Activated T-cell treated with anti-CD3 and anti-CD28 coated beads, Interleukin-2, amount 50 U/mL, for 24 hours (primary cell): ENCODE measurements at regions not wholly inside any gene's neighbourhood (a gene's known extent, or its start where the extent isn't known, plus 50 kb on each side); places are given as distances from the start of the nearest gene placed in this dataset.

ENCODE experiments used
- DNase-seq: peaks from one replicate; pipeline ENCODE4 v3.0.0-alpha.2; 2020
- H3K27ac Mint-ChIP-seq: 2 replicates; pipeline ENCODE4 v1.8.0; 2020; ENCODE audit warnings: mild to moderate bottlenecking, mixed read lengths
- H3K27me3 Mint-ChIP-seq: 2 replicates; pipeline ENCODE4 v1.8.0; 2020; ENCODE audit warnings: mixed read lengths
- H3K36me3 Mint-ChIP-seq: 2 replicates; pipeline ENCODE4 v1.8.0; 2020; ENCODE audit warnings: low read depth, mixed read lengths
- H3K4me1 Mint-ChIP-seq: 2 replicates; pipeline ENCODE4 v1.8.0; 2020; ENCODE audit warnings: low read depth, mixed read lengths
- H3K4me3 Mint-ChIP-seq: 2 replicates; pipeline ENCODE4 v1.8.0; 2020; ENCODE audit warnings: mild to moderate bottlenecking, moderate library complexity, mixed read lengths
- H3K9me3 Mint-ChIP-seq: 2 replicates; pipeline ENCODE4 v1.8.0; 2020; ENCODE audit warnings: mixed read lengths

DNA sequence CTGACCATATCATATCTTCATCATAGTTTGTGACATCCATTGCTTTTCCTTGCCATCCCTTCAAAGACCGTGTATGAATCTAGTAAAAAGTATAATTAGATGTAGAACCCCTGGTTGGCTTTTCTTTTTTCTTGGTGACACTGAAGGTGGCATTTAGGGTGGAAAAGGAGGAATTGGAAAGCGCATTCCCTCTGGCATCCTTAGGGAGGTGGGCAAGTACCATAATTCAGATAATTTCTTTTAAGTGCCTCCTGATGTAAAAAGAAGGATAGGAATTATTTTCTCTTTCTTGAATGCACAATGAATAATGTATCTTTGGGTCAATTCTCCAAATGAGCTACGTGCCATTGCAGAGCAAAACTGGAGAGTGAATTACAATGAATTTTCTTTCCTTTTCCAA lies 73.2 kb upstream of the SMARCA2 start:
- H3K4me1 Mint-ChIP-seq = peaks cover 3% of the 10 kb centered on the region
- H3K4me3 Mint-ChIP-seq = no peak overlapping the region
- no peak for DNase-seq
- no peaks in the 10 kb centered on the region for H3K36me3 Mint-ChIP-seq
- H3K27ac Mint-ChIP-seq = no peak overlapping the region
- H3K9me3 Mint-ChIP-seq = no peaks in the 10 kb centered on the region
- H3K27me3 Mint-ChIP-seq = peaks cover 8% of the 10 kb centered on the region

DNA sequence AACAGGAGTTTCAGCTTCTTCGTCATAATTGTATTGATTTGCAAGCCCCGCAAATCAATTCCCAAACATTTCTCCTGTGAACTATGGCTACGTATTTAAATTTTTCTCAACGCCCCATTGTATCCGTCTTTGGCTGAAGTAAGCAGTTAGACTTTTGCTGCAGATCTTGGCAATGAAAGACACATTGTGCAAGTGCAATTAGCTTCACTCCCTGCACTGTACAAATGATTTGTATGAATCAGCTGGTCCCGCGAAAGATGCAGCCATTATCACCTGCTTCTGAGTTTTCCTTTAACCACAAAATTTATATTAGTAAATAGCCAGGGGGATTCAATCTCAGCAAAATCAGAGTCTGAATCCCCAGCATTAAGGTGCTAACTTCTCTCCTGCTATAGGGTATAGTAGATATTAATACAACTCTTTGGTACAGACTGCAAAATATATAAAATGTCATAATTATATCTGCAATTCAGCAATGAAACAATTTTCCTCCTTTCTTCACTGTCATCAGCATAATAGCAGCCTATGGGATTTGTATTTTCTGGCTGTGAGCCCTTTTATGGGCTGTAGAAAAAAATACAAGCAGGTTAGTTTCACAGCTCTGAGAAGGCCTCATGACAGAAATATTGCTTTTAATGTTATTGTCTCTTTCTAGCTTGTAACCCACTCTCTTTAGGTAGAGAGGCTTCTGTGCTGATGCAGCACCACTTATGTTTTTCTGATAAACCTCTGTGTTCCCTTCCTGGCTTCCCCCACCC lies 68.4 kb upstream of the SMARCA2 start:
- H3K4me1 Mint-ChIP-seq = no peaks in the 10 kb centered on the region
- no peaks in the 10 kb centered on the region for H3K27me3 Mint-ChIP-seq
- no peak overlapping the region for H3K4me3 Mint-ChIP-seq
- no peaks in the 10 kb centered on the region for H3K9me3 Mint-ChIP-seq
- H3K36me3 Mint-ChIP-seq = no peaks in the 10 kb centered on the region
- no peak for DNase-seq
- H3K27ac Mint-ChIP-seq = no peak overlapping the region

DNA sequence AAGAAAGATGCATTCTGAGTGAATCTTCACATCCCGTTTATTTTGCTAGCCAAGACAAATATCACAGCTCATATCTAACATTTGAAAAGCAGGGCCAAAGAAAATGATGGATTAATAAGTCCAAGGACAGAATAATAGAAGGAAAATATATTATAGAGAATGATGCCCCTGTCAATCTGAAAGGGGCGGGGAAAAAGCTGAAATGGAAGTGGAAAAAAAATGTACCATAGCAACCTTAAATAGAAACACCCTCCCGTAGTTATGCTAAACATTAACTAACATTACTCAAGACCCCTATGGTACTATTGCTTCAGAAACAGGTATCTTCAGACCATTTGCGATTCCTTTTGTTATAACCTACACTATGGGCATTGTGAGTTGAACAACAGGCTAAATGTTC lies 67.7 kb upstream of the SMARCA2 start:
- no peak overlapping the region for H3K27ac Mint-ChIP-seq
- no peak for DNase-seq
- H3K27me3 Mint-ChIP-seq = no peaks in the 10 kb centered on the region
- H3K9me3 Mint-ChIP-seq = no peaks in the 10 kb centered on the region
- H3K4me1 Mint-ChIP-seq = no peaks in the 10 kb centered on the region
- no peak overlapping the region for H3K4me3 Mint-ChIP-seq
- H3K36me3 Mint-ChIP-seq = no peaks in the 10 kb centered on the region

DNA sequence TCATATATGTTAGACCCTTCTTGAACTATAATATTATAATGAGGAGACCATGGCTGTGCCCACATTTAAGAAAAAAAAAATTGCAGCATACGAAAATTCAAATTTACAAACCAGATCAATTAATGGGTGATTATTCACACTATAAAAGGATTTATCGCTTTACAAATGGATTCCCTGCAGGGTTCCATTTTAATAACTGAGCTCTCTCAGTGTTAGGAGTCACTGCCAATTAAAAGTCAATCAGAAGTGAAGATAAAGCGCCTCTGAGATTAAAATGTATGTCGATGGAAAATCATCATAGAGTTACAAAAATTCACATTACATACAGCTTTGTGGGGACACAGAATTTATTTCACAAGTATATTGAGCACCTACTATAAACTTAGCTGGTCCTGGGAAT lies 66.6 kb upstream of the SMARCA2 start:
- Mint-ChIP-seq H3K27ac (no peak overlapping the region), H3K27me3 (no peaks in the 10 kb centered on the region), H3K4me3 (no peak overlapping the region), H3K9me3 (no peaks in the 10 kb centered on the region), H3K4me1 (no peaks in the 10 kb centered on the region), H3K36me3 (no peaks in the 10 kb centered on the region)
- DNase-seq = no peak

DNA sequence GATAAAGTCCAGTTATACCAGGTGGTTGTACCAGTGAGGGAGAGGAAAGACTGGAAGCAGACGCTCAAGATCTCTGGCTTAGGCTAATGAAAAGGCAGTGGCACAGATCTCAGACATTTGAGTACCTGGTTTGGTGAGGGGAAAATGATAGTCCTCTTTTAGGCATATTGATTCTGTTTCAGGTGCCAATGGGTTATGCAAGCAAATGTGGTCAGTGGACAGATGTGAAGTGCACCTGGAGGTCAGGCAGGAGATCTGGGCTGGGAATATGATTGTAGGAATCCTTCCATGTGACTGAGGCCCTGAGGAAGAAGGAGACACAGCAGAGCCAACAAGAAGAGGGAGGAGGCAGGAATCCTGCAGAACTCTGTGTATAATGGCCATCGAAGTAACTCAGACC lies 63.7 kb upstream of the SMARCA2 start:
- H3K27me3 Mint-ChIP-seq = no peaks in the 10 kb centered on the region
- no peaks in the 10 kb centered on the region for H3K36me3 Mint-ChIP-seq
- H3K4me1 Mint-ChIP-seq = no peaks in the 10 kb centered on the region
- H3K9me3 Mint-ChIP-seq = no peaks in the 10 kb centered on the region
- H3K4me3 Mint-ChIP-seq = no peak overlapping the region
- DNase-seq = no peak
- H3K27ac Mint-ChIP-seq = no peak overlapping the region

DNA sequence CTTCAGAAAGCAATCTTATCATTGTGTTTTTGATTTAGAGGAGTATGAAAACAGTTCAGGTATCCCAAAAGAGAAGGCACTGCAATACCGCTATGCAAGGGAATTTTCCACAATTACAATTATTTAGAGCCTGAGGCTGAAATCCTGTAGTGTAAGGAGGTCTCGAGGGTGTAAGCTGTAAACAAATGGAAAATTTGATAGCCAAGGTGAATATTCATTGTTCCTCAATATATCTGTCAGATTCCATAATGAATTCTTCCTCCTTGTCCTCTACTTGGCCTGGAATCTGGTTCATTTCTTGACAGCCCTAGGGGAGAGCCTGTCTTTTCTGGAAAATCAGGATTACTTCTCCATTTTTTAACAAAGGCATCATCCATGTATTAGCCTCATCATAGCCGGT lies 63.1 kb upstream of the SMARCA2 start:
- Mint-ChIP-seq H3K4me1 (no peaks in the 10 kb centered on the region), H3K27ac (no peak overlapping the region), H3K4me3 (no peak overlapping the region), H3K9me3 (no peaks in the 10 kb centered on the region), H3K27me3 (no peaks in the 10 kb centered on the region), H3K36me3 (no peaks in the 10 kb centered on the region)
- no peak for DNase-seq

DNA sequence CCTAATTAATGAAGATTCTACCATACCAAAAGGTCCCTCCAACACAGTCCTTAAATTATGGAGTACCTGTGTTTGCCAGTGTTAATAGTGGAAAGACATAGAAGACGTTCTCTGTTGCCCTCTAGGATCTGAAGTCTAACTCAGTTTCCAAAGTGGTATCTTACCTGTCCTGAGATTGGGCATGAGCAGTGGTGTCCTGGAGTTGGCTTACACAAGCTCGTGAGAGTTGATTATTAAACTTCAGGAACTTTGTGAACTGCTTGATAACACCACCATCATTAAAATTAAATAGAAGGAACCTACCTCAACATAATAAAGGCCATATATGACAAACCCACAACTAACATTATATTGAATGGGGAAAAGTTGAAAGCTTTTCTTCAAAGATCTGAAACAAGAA lies 60.9 kb upstream of the SMARCA2 start:
- Mint-ChIP-seq H3K4me3 (no peak overlapping the region), H3K4me1 (no peaks in the 10 kb centered on the region), H3K36me3 (no peaks in the 10 kb centered on the region), H3K27ac (no peak overlapping the region), H3K9me3 (no peaks in the 10 kb centered on the region), H3K27me3 (no peaks in the 10 kb centered on the region)
- DNase-seq = no peak

DNA sequence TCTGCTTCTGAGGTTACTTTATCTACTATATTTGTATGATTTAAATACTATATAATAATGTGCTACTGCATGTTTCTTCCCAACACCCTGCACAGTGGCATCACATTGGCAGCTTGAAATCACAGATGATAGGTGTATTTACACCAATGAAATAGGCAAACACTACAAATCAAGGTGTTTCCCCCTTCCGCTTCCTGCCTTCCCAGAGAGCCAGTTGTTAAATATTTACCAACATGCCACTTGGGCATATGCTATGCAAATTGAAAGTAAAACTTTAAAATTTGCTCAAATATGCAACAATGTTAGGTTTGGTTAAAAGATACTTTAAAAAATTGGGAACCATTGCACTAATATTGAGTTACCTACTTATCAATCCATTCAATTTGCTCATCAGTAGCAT lies 58.2 kb upstream of the SMARCA2 start:
- Mint-ChIP-seq H3K27me3 (no peaks in the 10 kb centered on the region), H3K4me1 (no peaks in the 10 kb centered on the region), H3K9me3 (no peaks in the 10 kb centered on the region), H3K27ac (no peak overlapping the region), H3K4me3 (no peak overlapping the region), H3K36me3 (no peaks in the 10 kb centered on the region)
- DNase-seq = no peak

DNA sequence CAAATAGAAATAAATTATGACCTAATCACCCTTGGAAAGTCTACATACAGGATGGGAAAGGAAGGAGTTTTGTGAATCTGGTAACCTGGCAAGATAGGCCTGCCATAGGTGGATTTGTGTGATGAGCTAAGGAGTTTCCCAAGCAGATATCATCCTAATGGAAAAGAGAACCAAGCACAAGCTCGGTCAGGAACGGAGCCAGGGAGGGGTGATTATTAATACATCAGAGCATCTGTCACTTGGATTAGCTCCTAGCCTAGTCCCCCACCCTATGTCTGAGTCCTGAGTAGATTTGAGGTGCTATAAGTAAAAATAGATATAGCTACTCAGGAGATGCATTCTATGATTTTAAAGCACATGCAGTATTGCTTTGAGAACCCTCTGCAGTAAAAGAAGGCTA lies 57.3 kb upstream of the SMARCA2 start:
- H3K36me3 Mint-ChIP-seq = no peaks in the 10 kb centered on the region
- no peaks in the 10 kb centered on the region for H3K9me3 Mint-ChIP-seq
- no peaks in the 10 kb centered on the region for H3K27me3 Mint-ChIP-seq
- no peak overlapping the region for H3K4me3 Mint-ChIP-seq
- no peak for DNase-seq
- H3K4me1 Mint-ChIP-seq = no peaks in the 10 kb centered on the region
- H3K27ac Mint-ChIP-seq = no peak overlapping the region

DNA sequence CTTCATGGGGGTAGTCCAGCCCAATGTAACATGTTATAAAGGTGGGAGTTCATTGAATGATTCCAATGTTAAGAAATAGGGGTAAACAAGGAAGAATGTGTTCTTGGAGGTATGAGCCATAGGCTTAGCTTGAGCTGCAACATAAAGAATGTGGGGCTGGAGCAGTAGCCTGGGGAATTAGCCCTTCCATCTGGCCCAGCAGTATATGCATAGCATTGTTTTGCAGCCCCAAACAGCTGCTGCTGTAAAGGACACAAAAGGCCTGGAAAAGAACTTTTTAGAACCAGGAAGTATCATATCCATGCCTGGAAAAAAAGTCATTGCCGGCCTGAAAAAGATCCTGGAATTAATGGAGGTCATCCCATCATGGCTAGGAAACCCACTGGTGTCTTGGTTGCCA lies 55.8 kb upstream of the SMARCA2 start:
- Mint-ChIP-seq H3K9me3 (no peaks in the 10 kb centered on the region), H3K4me3 (no peak overlapping the region), H3K36me3 (no peaks in the 10 kb centered on the region), H3K27me3 (no peaks in the 10 kb centered on the region), H3K4me1 (no peaks in the 10 kb centered on the region), H3K27ac (no peak overlapping the region)
- DNase-seq = no peak

DNA sequence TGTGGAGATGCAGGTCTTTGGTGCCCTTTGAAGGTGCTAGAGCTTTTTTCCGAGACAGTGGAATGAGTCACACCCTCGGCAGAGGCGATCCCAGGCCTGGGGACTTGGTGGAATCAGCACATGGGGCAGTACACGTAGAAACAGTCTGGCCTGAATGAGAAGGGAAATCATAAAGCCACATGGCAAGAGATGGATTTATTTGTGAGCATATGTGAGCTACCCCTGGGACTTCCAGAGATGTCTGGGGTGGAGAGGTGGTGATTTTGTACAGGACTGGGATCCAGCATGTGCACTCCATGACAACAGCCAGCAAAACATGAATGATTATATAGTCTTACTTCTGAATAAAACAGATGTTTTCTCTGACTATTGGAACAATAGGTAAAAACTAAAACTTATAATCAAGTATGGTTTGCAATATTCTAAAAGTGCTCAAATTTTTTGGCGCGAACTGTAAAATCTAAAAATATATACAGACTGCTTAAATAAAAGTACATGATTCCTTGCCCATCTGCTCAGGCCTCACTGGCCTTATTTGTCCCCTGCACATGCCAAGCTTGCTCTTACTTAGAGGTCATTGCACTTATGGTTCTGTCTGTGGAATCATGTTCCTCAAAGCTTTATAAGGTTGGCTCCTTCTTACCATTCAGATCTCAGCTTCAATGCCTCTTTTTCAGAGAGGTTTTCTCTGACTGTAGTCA lies 54.7 kb upstream of the SMARCA2 start:
- Mint-ChIP-seq H3K27ac (no peak overlapping the region), H3K27me3 (peaks cover 2% of the 10 kb centered on the region), H3K4me1 (no peaks in the 10 kb centered on the region), H3K36me3 (no peaks in the 10 kb centered on the region), H3K9me3 (no peaks in the 10 kb centered on the region), H3K4me3 (no peak overlapping the region)
- DNase-seq = no peak

DNA sequence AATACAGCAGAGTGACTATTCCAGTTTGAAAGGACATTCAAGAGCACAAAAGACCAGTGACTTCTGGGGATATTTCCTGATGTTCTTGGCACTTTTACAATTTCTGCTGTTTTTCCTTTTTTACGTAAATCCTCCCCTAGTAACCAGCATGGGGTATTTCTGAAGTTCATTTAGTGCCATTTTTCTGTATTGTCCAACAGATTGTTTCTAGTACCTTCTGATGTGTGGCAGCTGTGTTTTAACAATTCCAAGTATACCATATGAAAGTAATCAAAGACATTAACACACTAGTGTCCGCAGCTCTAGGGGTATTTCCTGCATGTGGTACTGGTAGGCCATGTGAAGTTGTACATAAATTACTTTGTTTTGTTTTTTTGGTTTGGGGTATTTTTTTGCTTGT lies 53.0 kb upstream of the SMARCA2 start:
- H3K27me3 Mint-ChIP-seq = peaks cover 4% of the 10 kb centered on the region
- H3K36me3 Mint-ChIP-seq = no peaks in the 10 kb centered on the region
- H3K27ac Mint-ChIP-seq = no peak overlapping the region
- H3K4me1 Mint-ChIP-seq = no peaks in the 10 kb centered on the region
- DNase-seq = no peak
- no peaks in the 10 kb centered on the region for H3K9me3 Mint-ChIP-seq
- H3K4me3 Mint-ChIP-seq = no peak overlapping the region

DNA sequence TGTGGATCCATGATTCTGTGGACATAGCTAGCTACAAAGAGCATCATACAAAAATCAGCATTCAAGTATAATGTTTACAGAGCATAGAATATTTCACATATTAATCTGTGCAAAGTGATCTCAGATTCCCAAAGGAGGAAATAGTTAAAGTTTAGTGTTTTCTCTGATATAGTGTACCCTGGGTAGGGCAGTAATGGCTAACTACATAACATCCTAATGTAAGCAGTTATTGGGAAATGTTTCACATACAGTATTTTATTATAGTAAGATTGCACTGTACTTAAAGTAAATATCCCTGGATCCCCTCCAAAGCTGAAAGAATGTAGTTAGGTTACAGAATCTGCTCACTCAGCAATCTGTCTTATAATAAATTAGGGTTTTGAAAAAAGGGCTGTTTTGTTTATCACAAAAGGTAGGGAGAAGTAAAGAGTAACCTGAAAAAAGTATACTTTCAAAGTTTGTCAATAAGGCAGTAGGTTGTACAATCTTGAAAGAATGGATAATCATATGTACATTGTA lies 52.5 kb upstream of the SMARCA2 start:
- peaks cover 4% of the 10 kb centered on the region for H3K27me3 Mint-ChIP-seq
- no peak overlapping the region for H3K27ac Mint-ChIP-seq
- H3K9me3 Mint-ChIP-seq = no peaks in the 10 kb centered on the region
- no peak for DNase-seq
- no peaks in the 10 kb centered on the region for H3K36me3 Mint-ChIP-seq
- no peaks in the 10 kb centered on the region for H3K4me1 Mint-ChIP-seq
- H3K4me3 Mint-ChIP-seq = no peak overlapping the region

DNA sequence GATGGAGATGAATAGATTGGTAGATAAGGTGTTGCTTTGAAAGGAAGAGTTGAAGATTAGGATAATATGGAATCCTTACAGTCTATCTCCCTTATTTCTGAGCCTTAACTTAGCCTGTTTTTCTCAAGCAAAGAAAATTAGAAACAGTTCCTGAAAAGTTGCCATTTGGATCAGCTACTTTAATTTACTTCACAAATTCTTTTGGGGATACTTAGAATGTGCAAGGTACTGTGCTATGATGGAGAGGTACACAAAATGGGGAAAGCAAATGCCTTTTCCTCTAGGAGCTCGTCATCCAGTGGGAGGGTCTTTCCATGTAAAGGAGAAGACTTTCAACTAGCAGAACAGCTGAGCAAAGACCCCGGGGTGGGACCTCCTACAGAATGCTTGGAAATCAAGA lies 51.1 kb upstream of the SMARCA2 start:
- H3K36me3 Mint-ChIP-seq = no peaks in the 10 kb centered on the region
- no peaks in the 10 kb centered on the region for H3K9me3 Mint-ChIP-seq
- DNase-seq = no peak
- H3K4me3 Mint-ChIP-seq = no peak overlapping the region
- no peaks in the 10 kb centered on the region for H3K4me1 Mint-ChIP-seq
- peaks cover 4% of the 10 kb centered on the region for H3K27me3 Mint-ChIP-seq
- no peak overlapping the region for H3K27ac Mint-ChIP-seq
